ENCODE measurements at regions not wholly inside any gene's neighbourhood (a gene's known extent, or its start where the extent isn't known, plus 50 kb on each side); places are given as distances from the start of the nearest gene placed in this dataset.
A peak's percentile ranks its signal among the peaks of the same experiment; 100 is the strongest.

GRCh38 chr2:20913491-20913890, 90.6 kb upstream of the LDAH start:
- no peak for DNase-seq

GRCh38 chr2:20900052-20900636, 77.2 kb upstream of the LDAH start:
- DNase-seq, result no peak

- DNase-seq, result no peak
These were observed 75.1 kb upstream of the LDAH start for GRCh38 chr2:20897874-20898453.

- no peak for DNase-seq
These were observed 74.1 kb upstream of the LDAH start for GRCh38 chr2:20897047-20897446.

- DNase-seq, result no peak
These were observed 61.9 kb upstream of the LDAH start for GRCh38 chr2:20884829-20885228.

GRCh38 chr2:20882466-20883170, 59.7 kb upstream of the LDAH start:
- DNase-seq, result no peak

GRCh38 chr2:20880221-20880771, 57.4 kb upstream of the LDAH start:
- DNase-seq, result no peak

- DNase-seq, result no peak
These were observed 56.3 kb upstream of the LDAH start for GRCh38 chr2:20879221-20879620.

GRCh38 chr2:20877960-20878359, 55.1 kb upstream of the LDAH start:
- peak; percentile 7 for DNase-seq

Measured in hematopoietic multipotent progenitor cell treated with erythropoietin and hydrocortisone succinate and interleukin-3 and kit ligand, for 4 days (in vitro differentiated cells).